Fibroblast of mammary gland (primary cell): ENCODE measurements at regions not wholly inside any gene's neighbourhood (a gene's known extent, or its start where the extent isn't known, plus 50 kb on each side); places are given as distances from the start of the nearest gene placed in this dataset.

Source experiments
- DNase-seq: peaks from one replicate; pipeline ENCODE4 v3.0.0-alpha.2; 2010; ENCODE audit warnings: low read depth
- H3K4me3 ChIP-seq: 2 replicates; pipeline ENCODE4 v1.5.1; 2011; ENCODE audit warnings: low read depth, mild to moderate bottlenecking, low read length, moderate library complexity; ENCODE audit not compliant: control insufficient read depth
- TF ChIP-seq, protein P1 (sequence below): conservative IDR thresholded peaks from 2 replicates; pipeline ENCODE4 v1.5.1; 2011; ENCODE audit warnings: low read depth, low read length, inconsistent platforms; ENCODE audit not compliant: control insufficient read depth, insufficient read depth

GRCh38 chr10:123428391-123428790, 237.8 kb upstream of the GPR26 start:
- H3K4me3 ChIP-seq = no peak overlapping the region
- TF ChIP-seq, protein P1, sequence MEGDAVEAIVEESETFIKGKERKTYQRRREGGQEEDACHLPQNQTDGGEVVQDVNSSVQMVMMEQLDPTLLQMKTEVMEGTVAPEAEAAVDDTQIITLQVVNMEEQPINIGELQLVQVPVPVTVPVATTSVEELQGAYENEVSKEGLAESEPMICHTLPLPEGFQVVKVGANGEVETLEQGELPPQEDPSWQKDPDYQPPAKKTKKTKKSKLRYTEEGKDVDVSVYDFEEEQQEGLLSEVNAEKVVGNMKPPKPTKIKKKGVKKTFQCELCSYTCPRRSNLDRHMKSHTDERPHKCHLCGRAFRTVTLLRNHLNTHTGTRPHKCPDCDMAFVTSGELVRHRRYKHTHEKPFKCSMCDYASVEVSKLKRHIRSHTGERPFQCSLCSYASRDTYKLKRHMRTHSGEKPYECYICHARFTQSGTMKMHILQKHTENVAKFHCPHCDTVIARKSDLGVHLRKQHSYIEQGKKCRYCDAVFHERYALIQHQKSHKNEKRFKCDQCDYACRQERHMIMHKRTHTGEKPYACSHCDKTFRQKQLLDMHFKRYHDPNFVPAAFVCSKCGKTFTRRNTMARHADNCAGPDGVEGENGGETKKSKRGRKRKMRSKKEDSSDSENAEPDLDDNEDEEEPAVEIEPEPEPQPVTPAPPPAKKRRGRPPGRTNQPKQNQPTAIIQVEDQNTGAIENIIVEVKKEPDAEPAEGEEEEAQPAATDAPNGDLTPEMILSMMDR = no peak
- no peak for DNase-seq

DNA sequence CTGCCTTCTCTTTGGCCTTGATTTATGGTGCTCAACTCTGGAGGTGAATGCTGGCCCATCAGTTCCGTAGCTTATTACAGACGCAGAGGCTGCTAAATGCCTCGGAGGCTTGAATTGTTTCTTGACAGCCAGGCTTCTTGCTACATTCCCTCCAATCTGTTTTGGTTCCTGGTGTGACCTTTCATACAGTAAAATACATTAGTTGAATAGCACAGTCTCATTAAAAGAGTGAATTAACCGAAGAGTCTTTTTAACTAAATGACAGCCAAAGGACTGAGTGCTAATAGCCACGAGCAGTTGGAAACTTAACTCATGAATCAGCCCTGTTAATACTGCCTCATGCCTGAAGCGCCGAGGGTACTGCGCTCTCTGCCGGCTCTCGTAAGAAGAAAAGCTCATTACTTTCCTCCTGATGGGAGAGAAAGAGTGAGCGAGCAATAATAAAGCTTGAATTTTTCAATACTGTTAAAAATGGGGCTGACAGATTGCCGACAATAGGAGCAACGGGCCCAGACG, 236.4 kb upstream of the GPR26 start:
- no peak overlapping the region for H3K4me3 ChIP-seq
- no peak for DNase-seq
- TF ChIP-seq, protein P1 = no peak

DNA sequence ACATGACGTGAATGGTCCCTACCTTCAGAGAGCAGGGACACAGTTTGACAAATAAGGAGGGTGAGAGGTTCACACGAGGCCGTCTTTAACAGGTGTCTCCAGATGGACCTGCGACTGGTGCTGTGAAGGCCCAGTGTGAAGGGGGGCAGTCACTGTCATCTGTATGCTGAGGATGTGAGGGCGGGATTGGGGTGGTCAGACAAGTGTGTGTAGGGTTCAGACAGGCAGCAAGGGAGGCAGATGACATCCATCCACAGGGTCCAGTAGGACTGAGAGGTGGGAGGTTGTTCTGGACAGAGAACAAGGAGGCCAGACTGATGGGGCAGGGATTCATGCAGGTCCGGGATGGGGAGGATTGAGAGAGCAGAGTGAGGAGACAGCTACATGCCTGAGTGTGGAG, 232.6 kb upstream of the GPR26 start:
- no peak for DNase-seq
- TF ChIP-seq, protein P1 = no peak
- no peak overlapping the region for H3K4me3 ChIP-seq

GRCh38 chr10:123434435-123435039, 231.6 kb upstream of the GPR26 start:
- TF ChIP-seq, protein P1 = no peak

DNA sequence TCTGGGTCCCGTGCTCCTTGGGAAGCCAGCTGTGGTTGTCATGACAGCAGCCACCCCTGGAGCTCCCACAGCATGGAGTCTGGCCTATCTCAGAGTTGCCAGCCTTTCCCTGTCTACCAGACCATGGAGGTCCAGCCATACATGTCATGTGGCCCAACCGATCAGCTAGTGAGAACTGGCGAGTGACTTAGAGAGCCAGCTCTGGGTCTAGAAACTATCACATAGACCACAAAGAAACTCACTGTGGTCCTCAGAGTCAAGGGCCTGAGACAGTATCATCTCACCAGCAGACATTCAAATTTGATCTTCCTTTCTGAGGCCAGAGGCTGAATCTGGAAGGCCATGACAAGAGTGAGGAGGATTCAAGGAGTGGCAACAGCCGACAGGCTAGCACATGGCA, 223.3 kb upstream of the GPR26 start:
- TF ChIP-seq, protein P1 = no peak
- DNase-seq = no peak
- no peak overlapping the region for H3K4me3 ChIP-seq

More at GRCh38 chr10:123434435-123435039, 231.6 kb upstream of the GPR26 start:
- no peak for DNase-seq
- no peak overlapping the region for H3K4me3 ChIP-seq

DNA sequence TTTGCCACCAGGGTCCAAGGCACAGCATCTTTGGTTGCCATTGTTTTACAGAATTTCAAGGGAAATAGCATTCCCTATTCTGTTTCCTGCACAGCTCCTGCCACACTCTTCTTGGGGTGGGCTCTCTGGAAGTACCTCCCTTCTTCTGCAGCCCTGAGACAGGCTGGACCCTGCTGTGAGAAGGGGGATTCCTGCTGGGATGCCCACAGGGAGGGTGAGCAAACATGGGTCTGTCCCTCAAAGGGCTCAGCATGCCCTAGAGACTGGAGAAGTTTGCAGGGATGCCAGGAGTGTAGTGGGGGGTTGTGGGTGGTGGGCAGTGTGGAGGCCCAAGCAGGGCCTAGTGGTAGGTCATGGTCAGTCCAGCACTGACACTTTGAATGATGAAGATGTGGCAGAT, 222.2 kb upstream of the GPR26 start:
- DNase-seq = no peak
- TF ChIP-seq, protein P1 = no peak
- no peak overlapping the region for H3K4me3 ChIP-seq
